NT2/D1 (cell line): ENCODE measurements at regions not wholly inside any gene's neighbourhood (a gene's known extent, or its start where the extent isn't known, plus 50 kb on each side); places are given as distances from the start of the nearest gene placed in this dataset.

ENCODE experiments used
- SUZ12 ChIP-seq: IDR thresholded peaks from 2 replicates; pipeline ENCODE4 v1.6.1; 2011; ENCODE audit not compliant: insufficient read length, insufficient read depth; ENCODE audit errors: extremely low read depth
- YY1 ChIP-seq: IDR thresholded peaks from 2 replicates; pipeline ENCODE4 v1.6.1; 2011; ENCODE audit not compliant: insufficient read length, insufficient read depth

GRCh38 chr10:83582407-83583095, 556.8 kb upstream of the GHITM start:
- no peak for TF ChIP-seq YY1
- no peak for TF ChIP-seq SUZ12
